ENCODE measurements at regions not wholly inside any gene's neighbourhood (a gene's known extent, or its start where the extent isn't known, plus 50 kb on each side); places are given as distances from the start of the nearest gene placed in this dataset.

- DNase-seq = no peak
These were observed 60.1 kb upstream of the MSX2 start for GRCh38 chr5:174664180-174664850.

GRCh38 chr5:174665347-174665746, 59.0 kb upstream of the MSX2 start:
- DNase-seq = no peak

- no peak for DNase-seq
These were observed 56.9 kb upstream of the MSX2 start for GRCh38 chr5:174667526-174667925.

- no peak for DNase-seq
These were observed 56.0 kb upstream of the MSX2 start for GRCh38 chr5:174668349-174668748.
